Upper lobe of right lung (tissue), 1 donor: ENCODE measurements at regions not wholly inside any gene's neighbourhood (a gene's known extent, or its start where the extent isn't known, plus 50 kb on each side); places are given as distances from the start of the nearest gene placed in this dataset.

Source experiments
- ATAC-seq: fragments of 200-7000 bp; cut with Tn5 transposase; one replicate; pipeline ENCODE4 v1.9.1; 2020; ENCODE audit warnings: mild to moderate bottlenecking, moderate library complexity
- DNase-seq: peaks from one replicate; pipeline ENCODE4 v3.0.0-alpha.2; 2020
- H3K27ac ChIP-seq: fragments of 200-600 bp; one replicate; pipeline ENCODE4 v1.8.0; 2022
- H3K27me3 ChIP-seq: fragments of 200-600 bp; one replicate; pipeline ENCODE4 v1.8.0; 2022; ENCODE audit warnings: mild to moderate bottlenecking
- H3K36me3 ChIP-seq: fragments of 200-600 bp; one replicate; pipeline ENCODE4 v1.8.0; 2022
- H3K4me1 ChIP-seq: fragments of 200-600 bp; one replicate; pipeline ENCODE4 v1.8.0; 2022
- H3K4me3 ChIP-seq: fragments of 200-600 bp; one replicate; pipeline ENCODE4 v1.8.0; 2022; ENCODE audit warnings: mild to moderate bottlenecking
- H3K9me3 ChIP-seq: fragments of 200-600 bp; one replicate; pipeline ENCODE4 v1.8.0; 2022
- CTCF ChIP-seq: fragments of 200-600 bp; IDR thresholded peaks from one replicate; pipeline ENCODE4 v1.8.0; 2022; ENCODE audit warnings: antibody characterized with exemption
- intact Hi-C: fragments of 100-400 bp; cut with DNase I; formaldehyde crosslinking; loops from one replicate; pipeline ENCODE4 v1.11.0; 2022
- donor health status: DM: no; HTN: yes; CAD: no; lungs with severe emphysema.

GRCh38 chr20:10807013-10807412 is 133.2 kb upstream of the JAG1 start:
- Histone ChIP-seq H3K27ac (no peak overlapping the region), H3K4me3 (no peak overlapping the region), H3K36me3 (no peaks in the 10 kb centered on the region), H3K27me3 (no peaks in the 10 kb centered on the region), H3K9me3 (no peaks in the 10 kb centered on the region), H3K4me1 (no peaks in the 10 kb centered on the region)
- DNase-seq (no peak), ATAC-seq (no peak)
- intact Hi-C loops: no loop called here
- no peak for TF ChIP-seq CTCF

- Histone ChIP-seq H3K27ac (no peak overlapping the region), H3K9me3 (no peaks in the 10 kb centered on the region), H3K4me3 (no peak overlapping the region), H3K36me3 (no peaks in the 10 kb centered on the region), H3K4me1 (no peaks in the 10 kb centered on the region), H3K27me3 (no peaks in the 10 kb centered on the region)
- no peak for TF ChIP-seq CTCF
- intact Hi-C loops: no loop called here
- ATAC-seq (no peak), DNase-seq (no peak)
Observed at GRCh38 chr20:10812759-10813327, 139.0 kb upstream of the JAG1 start.

- Histone ChIP-seq H3K4me3 (no peak overlapping the region), H3K4me1 (no peaks in the 10 kb centered on the region), H3K36me3 (no peaks in the 10 kb centered on the region), H3K9me3 (no peaks in the 10 kb centered on the region), H3K27ac (no peak overlapping the region), H3K27me3 (no peaks in the 10 kb centered on the region)
- no peak for ATAC-seq
- intact Hi-C loops: no loop called here
- TF ChIP-seq CTCF: no peak
- no peak for DNase-seq
Observed at GRCh38 chr20:10823585-10823984, 149.8 kb upstream of the JAG1 start.

GRCh38 chr20:10824750-10825500 is 151.1 kb upstream of the JAG1 start:
- H3K27me3 ChIP-seq: no peaks in the 10 kb centered on the region
- no peak for TF ChIP-seq CTCF
- H3K4me1 ChIP-seq: no peaks in the 10 kb centered on the region
- intact Hi-C loops: no loop called here
- H3K27ac ChIP-seq: no peak overlapping the region
- DNase-seq (no peak), ATAC-seq (no peak)
- no peak overlapping the region for H3K4me3 ChIP-seq
- H3K9me3 ChIP-seq: no peaks in the 10 kb centered on the region
- H3K36me3 ChIP-seq: no peaks in the 10 kb centered on the region

GRCh38 chr20:10826111-10826510 is 152.3 kb upstream of the JAG1 start:
- DNase-seq: no peak
- Histone ChIP-seq H3K27me3 (no peaks in the 10 kb centered on the region), H3K9me3 (no peaks in the 10 kb centered on the region), H3K4me1 (no peaks in the 10 kb centered on the region), H3K27ac (no peak overlapping the region), H3K4me3 (no peak overlapping the region), H3K36me3 (no peaks in the 10 kb centered on the region)
- no peak for ATAC-seq
- no peak for TF ChIP-seq CTCF
- intact Hi-C loops: no loop called here
